OCI-LY3 (cell line): ENCODE measurements at regions not wholly inside any gene's neighbourhood (a gene's known extent, or its start where the extent isn't known, plus 50 kb on each side); places are given as distances from the start of the nearest gene placed in this dataset.

Experiments
- H2AFZ ChIP-seq: fragments of 200-600, 300-600 bp; shearing (Covaris generic); 2 replicates; pipeline ENCODE4 v1.6.0; 2014; ENCODE audit warnings: antibody characterized with exemption, low read depth, low read length
- H3K27ac ChIP-seq: fragments of 200-600, 300-600 bp; sonication (generic); 2 replicates; pipeline ENCODE4 v1.5.1; 2014; ENCODE audit warnings: mild to moderate bottlenecking, low read length, moderate library complexity, mixed read lengths
- H3K27me3 ChIP-seq: fragments of 200-600, 300-600 bp; sonication (generic); 2 replicates; pipeline ENCODE4 v1.6.1; 2014; ENCODE audit warnings: low read depth, low read length, mixed read lengths
- H3K36me3 ChIP-seq: fragments of 200-600, 300-600 bp; sonication (generic); replicated peaks from 2 replicates; pipeline ENCODE3; 2014; ENCODE audit warnings: low read depth, low read length, mixed read lengths
- H3K4me1 ChIP-seq: fragments of 300-600, 200-600 bp; sonication (generic); 2 replicates; pipeline ENCODE4 v1.6.1; 2014; ENCODE audit warnings: low read length, mixed read lengths
- H3K4me2 ChIP-seq: fragments of 200-600, 300-600 bp; sonication (generic); 2 replicates; pipeline ENCODE4 v1.6.1; 2014; ENCODE audit warnings: low read length, mixed read lengths
- H3K4me3 ChIP-seq: fragments of 300-600, 200-600 bp; sonication (generic); 2 replicates; pipeline ENCODE4 v1.5.1; 2014; ENCODE audit warnings: antibody characterized with exemption, mild to moderate bottlenecking, low read length, moderate library complexity
- H3K79me2 ChIP-seq: fragments of 300-600, 200-600 bp; shearing (Covaris generic); 2 replicates; pipeline ENCODE4 v1.6.1; 2014; ENCODE audit warnings: mild to moderate bottlenecking, low read length, mixed read lengths
- H3K9ac ChIP-seq: fragments of 300-600, 200-600 bp; shearing (Covaris generic); 2 replicates; pipeline ENCODE4 v1.6.0; 2014; ENCODE audit warnings: mild to moderate bottlenecking, low read length, moderate library complexity
- H3K9me3 ChIP-seq: fragments of 200-600, 300-600 bp; shearing (Covaris generic); 2 replicates; pipeline ENCODE4 v1.6.1; 2014; ENCODE audit warnings: low read length, mixed read lengths; ENCODE audit not compliant: insufficient read depth
- H4K20me1 ChIP-seq: fragments of 200-600, 300-600 bp; sonication (generic); 2 replicates; pipeline ENCODE4 v1.6.1; 2016; ENCODE audit warnings: low read length, mixed read lengths; ENCODE audit not compliant: insufficient read depth
- EZH2phosphoT487 ChIP-seq: fragments of 200-600 bp; shearing (Covaris generic); IDR thresholded peaks from 2 replicates; pipeline ENCODE4 v1.6.1; 2018; ENCODE audit warnings: antibody characterized with exemption, mixed run types, low read depth
- TF ChIP-seq, protein P1 (sequence below): fragments of 200-600, 300-600 bp; sonication (generic); IDR thresholded peaks from 2 replicates; pipeline ENCODE4 v1.5.1; 2014; ENCODE audit warnings: antibody characterized with exemption, low read length, low read depth

DNA sequence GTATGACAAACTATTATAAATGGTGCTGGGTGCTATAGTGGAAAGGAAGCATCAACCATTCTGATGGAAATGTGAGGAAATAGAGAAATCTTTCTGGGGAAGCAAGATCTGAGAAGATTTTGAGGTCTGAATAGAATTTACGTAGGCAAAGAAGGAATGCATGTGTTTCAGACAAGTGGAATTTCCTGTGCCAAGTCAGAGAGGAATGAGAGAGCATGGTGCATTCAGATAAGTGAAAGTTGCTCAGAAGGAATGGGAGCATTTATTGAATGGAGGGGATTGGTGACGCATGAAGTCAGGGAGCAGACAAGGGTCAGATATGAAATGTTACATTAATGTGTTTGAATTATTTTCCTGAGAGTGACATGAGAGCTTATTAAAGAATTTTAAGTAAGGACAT is 725.5 kb downstream of the METTL15 start:
- Histone ChIP-seq H4K20me1 (no peaks in the 10 kb centered on the region), H3K9me3 (no peaks in the 10 kb centered on the region), H3K36me3 (no peaks in the 10 kb centered on the region), H3K4me3 (no peak overlapping the region), H3K79me2 (no peaks in the 10 kb centered on the region), H3K9ac (no peak overlapping the region), H3K27me3 (no peaks in the 10 kb centered on the region), H3K4me1 (no peaks in the 10 kb centered on the region), H3K27ac (no peak overlapping the region), H2AFZ (no peak overlapping the region), H3K4me2 (no peak overlapping the region)
- TF ChIP-seq EZH2phosphoT487, result no peak
- TF ChIP-seq, protein P1, sequence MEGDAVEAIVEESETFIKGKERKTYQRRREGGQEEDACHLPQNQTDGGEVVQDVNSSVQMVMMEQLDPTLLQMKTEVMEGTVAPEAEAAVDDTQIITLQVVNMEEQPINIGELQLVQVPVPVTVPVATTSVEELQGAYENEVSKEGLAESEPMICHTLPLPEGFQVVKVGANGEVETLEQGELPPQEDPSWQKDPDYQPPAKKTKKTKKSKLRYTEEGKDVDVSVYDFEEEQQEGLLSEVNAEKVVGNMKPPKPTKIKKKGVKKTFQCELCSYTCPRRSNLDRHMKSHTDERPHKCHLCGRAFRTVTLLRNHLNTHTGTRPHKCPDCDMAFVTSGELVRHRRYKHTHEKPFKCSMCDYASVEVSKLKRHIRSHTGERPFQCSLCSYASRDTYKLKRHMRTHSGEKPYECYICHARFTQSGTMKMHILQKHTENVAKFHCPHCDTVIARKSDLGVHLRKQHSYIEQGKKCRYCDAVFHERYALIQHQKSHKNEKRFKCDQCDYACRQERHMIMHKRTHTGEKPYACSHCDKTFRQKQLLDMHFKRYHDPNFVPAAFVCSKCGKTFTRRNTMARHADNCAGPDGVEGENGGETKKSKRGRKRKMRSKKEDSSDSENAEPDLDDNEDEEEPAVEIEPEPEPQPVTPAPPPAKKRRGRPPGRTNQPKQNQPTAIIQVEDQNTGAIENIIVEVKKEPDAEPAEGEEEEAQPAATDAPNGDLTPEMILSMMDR, result no peak

DNA sequence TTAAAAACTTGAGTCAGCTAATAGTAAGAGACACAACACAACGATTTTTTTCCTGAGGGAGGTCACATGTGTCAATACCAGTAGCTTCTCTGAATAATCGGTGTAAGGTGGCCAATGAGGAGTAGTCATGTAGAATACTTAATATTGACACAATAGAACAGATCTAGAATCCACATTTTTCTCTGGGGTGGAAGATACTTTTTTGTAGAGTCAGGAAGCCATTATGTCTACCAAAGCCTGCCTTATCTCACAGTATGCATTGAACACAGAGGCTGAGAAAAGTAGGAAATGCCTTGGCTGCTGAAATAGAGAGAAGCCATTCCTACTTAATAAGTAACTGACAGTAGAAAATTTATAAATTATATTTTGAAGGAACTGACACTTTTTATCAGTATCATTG is 725.0 kb downstream of the METTL15 start:
- Histone ChIP-seq H3K9ac (no peak overlapping the region), H3K79me2 (no peaks in the 10 kb centered on the region), H3K4me3 (no peak overlapping the region), H2AFZ (no peak overlapping the region), H3K27ac (no peak overlapping the region), H3K36me3 (no peaks in the 10 kb centered on the region), H3K4me2 (no peak overlapping the region), H3K27me3 (no peaks in the 10 kb centered on the region), H3K4me1 (no peaks in the 10 kb centered on the region), H4K20me1 (no peaks in the 10 kb centered on the region), H3K9me3 (no peaks in the 10 kb centered on the region)
- TF ChIP-seq EZH2phosphoT487, result no peak
- TF ChIP-seq, protein P1, result no peak

- Histone ChIP-seq H3K4me1 (no peaks in the 10 kb centered on the region), H3K9ac (no peak overlapping the region), H3K9me3 (peaks cover 10% of the 10 kb centered on the region; the same call in 1 of the 2 replicates), H3K27ac (no peak overlapping the region), H3K4me3 (no peak overlapping the region), H2AFZ (no peak overlapping the region), H3K36me3 (no peaks in the 10 kb centered on the region), H3K4me2 (no peak overlapping the region), H3K27me3 (no peaks in the 10 kb centered on the region), H4K20me1 (no peaks in the 10 kb centered on the region), H3K79me2 (no peaks in the 10 kb centered on the region)
- TF ChIP-seq, protein P1, result no peak
- no peak for TF ChIP-seq EZH2phosphoT487
Measured at GRCh38 chr11:28826807-28827206, 718.6 kb downstream of the METTL15 start.

GRCh38 chr11:28822576-28822975 is 714.4 kb downstream of the METTL15 start:
- H3K27ac ChIP-seq, result no peak overlapping the region
- H3K27me3 ChIP-seq, result no peaks in the 10 kb centered on the region
- H4K20me1 ChIP-seq, result no peaks in the 10 kb centered on the region
- no peak overlapping the region for H3K4me2 ChIP-seq
- TF ChIP-seq EZH2phosphoT487, result no peak
- TF ChIP-seq, protein P1, result no peak
- no peak overlapping the region for H3K4me3 ChIP-seq
- H3K9me3 ChIP-seq, result peaks cover 9% of the 10 kb centered on the region; the same call in 1 of the 2 replicates
- no peaks in the 10 kb centered on the region for H3K79me2 ChIP-seq
- H3K4me1 ChIP-seq, result peaks cover 12% of the 10 kb centered on the region
- no peaks in the 10 kb centered on the region for H3K36me3 ChIP-seq
- no peak overlapping the region for H3K9ac ChIP-seq
- no peak overlapping the region for H2AFZ ChIP-seq
